Gastroesophageal sphincter (tissue), 3 donors: ENCODE measurements at regions not wholly inside any gene's neighbourhood (a gene's known extent, or its start where the extent isn't known, plus 50 kb on each side); places are given as distances from the start of the nearest gene placed in this dataset.

ENCODE experiments used
- CTCF ChIP-seq, 4 experiments: fragments of 200-600 bp in 2 of 4; fragments of 450-650 bp in 2 of 4; sonication (generic) in 1 of 4; IDR thresholded peaks; one replicate each; pipeline ENCODE4 v1.5.1; 2017 to 2019; ENCODE audit warnings: antibody characterized with exemption in 4 of 4, mild to moderate bottlenecking in 2 of 4, moderate library complexity in 2 of 4
- EP300 ChIP-seq: sonication (generic); formaldehyde crosslinking; IDR thresholded peaks from one replicate; pipeline ENCODE4 v1.6.1; 2017; ENCODE audit warnings: antibody characterized with exemption, mild to moderate bottlenecking
- POLR2A ChIP-seq, 2 donors: fragments of 450-650 bp; IDR thresholded peaks; one replicate each; pipeline ENCODE4 v1.6.1; 2017; ENCODE audit warnings: antibody characterized with exemption in 2 of 2, mild to moderate bottlenecking in 2 of 2, moderate library complexity in 1 of 2
- POLR2AphosphoS5 ChIP-seq: sonication (generic); formaldehyde crosslinking; IDR thresholded peaks from one replicate; pipeline ENCODE4 v1.6.1; 2017; ENCODE audit warnings: antibody characterized with exemption

- TF ChIP-seq CTCF (IDR thresholded peaks at IDR 0.05), result no peak
- no peak for TF ChIP-seq POLR2A (IDR thresholded peaks at IDR 0.05)
- TF ChIP-seq EP300, result no peak
- no peak for TF ChIP-seq POLR2AphosphoS5
Measured at GRCh38 chr2:160566717-160567116, 73.1 kb upstream of the RBMS1 start.
